NCI-H2171 (cell line): ENCODE measurements at regions not wholly inside any gene's neighbourhood (a gene's known extent, or its start where the extent isn't known, plus 50 kb on each side); places are given as distances from the start of the nearest gene placed in this dataset.
"Not testable (repeated sequence)": the region's sequence is repeated elsewhere in the genome, so short reads cannot be mapped to it uniquely, and the experiment has no call there.

Source experiments
- DNase-seq: peaks from one replicate; lab custom pipeline; 2025; lab: John Stamatoyannopoulos, UW

GRCh38 chr16:29328528-29328927 lies 78.0 kb downstream of the NPIPB11 start:
- not testable (repeated sequence) for DNase-seq

- DNase-seq, result not testable (repeated sequence)
Observed at GRCh38 chr16:29327631-29328408, 78.7 kb downstream of the NPIPB11 start.

- not testable (repeated sequence) for DNase-seq
Observed at GRCh38 chr16:29326164-29327125, 80.1 kb downstream of the NPIPB11 start.

- not testable (repeated sequence) for DNase-seq
Observed at GRCh38 chr16:29323725-29324124, 82.8 kb downstream of the NPIPB11 start.

DNA sequence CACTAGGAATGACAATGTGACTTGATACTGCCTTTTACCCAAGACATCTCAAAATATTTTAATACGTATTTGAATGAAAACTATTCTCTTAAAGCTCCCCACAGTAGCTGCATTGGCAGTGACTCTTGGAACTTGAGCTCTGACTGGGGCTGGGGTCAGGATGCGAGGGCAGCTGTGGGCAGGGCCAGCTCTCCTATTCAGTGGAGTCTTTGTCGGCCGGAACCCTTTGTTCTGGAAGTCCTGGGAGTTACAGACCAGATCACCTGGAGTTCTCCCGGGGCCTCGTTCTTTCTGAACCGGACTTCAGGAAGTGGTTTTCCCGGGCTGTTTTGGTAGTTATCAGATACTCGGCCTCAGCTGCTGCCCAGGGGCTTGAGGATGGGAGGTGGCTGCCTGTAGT lies 84.9 kb downstream of the NPIPB11 start:
- DNase-seq, result no peak

- DNase-seq, result no peak
Observed at GRCh38 chr16:29321000-29321393, 85.5 kb downstream of the NPIPB11 start.

DNA sequence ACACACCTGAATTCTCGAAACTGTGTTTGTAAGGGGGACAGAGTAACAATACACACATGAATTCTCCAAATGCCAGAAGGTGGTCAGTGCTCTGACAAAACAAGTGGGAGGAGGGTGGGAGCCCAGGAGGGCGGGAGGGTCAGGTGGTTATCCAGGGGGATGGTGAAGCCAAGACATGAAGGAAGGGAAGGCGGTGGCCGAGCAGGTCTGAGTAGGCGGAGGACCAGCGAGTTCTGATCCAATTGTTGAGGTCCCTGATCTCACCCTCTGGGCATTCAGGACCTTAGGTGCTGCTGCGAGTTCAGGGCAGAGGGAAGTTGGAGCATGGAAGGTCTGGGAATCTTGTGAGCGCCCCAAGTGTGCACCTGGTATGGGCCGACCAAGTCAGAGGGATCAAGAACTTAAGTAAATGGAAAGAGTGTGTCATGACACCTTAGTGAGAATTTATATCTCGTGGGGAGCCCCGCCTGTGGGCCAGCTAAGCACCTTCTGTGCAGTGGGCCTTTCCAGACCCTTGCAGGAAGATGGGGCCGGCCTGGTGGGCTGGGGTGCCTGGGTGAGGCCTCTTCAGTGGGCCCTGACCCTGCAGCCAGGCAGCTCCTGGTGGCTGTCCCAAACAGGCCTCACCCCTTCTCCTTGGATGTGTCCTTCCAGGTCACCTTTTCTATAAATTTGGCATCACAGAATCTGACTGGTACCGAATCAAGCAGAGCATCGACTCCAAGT lies 86.1 kb downstream of the NPIPB11 start:
- no peak for DNase-seq

GRCh38 chr16:29319726-29320125 lies 86.8 kb downstream of the NPIPB11 start:
- no peak for DNase-seq

GRCh38 chr16:29318561-29318968 lies 87.9 kb downstream of the NPIPB11 start:
- not testable (repeated sequence) for DNase-seq

DNA sequence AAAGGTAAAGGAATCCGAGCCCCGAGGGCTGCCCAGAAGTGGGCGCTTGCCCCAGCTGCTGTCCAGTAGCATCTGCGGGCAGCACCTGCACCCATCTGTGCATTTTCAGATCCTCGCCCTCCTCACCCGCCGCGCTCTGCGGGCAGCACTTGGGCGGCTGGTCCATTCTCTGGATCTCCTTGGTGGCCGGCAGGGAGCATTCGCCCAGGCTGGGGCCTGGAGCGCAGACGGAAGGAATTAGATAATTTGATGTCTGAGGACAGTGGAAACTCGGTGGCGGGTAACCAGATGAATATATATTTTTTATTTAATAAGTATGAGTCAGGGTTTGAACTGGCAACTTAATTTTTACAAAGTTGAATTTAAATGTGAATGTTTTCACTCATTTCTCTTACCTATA lies 88.5 kb downstream of the NPIPB11 start:
- no peak for DNase-seq

DNA sequence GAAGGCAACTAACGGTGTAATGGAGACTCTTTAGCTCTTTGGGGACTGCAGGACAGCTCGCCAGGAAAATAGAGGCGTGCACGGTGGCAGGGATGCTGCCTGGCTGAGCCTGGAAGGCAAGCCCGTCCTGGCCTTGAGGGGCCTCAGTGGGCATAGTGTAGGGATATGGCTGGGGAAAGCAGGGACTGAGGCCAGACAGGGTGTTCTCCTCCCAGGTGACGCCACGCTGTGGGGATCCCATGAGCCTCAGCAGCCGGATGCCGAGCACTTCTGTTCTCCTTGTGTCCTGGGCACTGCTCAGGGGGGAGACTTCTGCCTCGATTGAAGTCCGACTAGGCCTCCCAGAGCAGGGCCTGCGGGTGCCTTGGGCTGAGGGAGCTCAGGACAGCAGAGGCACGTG lies 89.2 kb downstream of the NPIPB11 start:
- DNase-seq, result no peak

DNA sequence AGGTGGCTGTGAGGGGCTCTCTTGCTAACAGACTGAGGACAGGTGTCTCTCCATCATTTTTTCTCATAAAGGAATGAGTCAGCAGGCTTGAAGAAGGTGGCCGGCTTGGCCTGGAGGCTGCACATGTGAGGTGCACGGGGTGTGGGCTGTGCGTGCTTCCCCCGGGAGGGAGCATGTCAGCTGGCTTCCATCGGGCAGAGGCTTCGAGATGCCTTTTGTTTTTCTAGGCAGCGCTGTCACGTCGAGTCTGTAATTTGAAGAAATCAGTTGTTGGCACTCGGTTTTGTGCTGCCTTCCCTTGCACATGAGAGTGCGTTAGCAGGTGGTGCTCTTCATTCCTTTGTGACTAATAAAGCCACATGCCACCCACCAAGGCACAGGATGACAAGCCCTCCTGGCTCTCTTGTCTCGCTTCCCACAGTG lies 89.7 kb downstream of the NPIPB11 start:
- DNase-seq, result no peak

- no peak for DNase-seq
Observed at GRCh38 chr16:29315916-29316517, 90.5 kb downstream of the NPIPB11 start.

GRCh38 chr16:29315046-29315445 lies 91.5 kb downstream of the NPIPB11 start:
- DNase-seq, result no peak

DNA sequence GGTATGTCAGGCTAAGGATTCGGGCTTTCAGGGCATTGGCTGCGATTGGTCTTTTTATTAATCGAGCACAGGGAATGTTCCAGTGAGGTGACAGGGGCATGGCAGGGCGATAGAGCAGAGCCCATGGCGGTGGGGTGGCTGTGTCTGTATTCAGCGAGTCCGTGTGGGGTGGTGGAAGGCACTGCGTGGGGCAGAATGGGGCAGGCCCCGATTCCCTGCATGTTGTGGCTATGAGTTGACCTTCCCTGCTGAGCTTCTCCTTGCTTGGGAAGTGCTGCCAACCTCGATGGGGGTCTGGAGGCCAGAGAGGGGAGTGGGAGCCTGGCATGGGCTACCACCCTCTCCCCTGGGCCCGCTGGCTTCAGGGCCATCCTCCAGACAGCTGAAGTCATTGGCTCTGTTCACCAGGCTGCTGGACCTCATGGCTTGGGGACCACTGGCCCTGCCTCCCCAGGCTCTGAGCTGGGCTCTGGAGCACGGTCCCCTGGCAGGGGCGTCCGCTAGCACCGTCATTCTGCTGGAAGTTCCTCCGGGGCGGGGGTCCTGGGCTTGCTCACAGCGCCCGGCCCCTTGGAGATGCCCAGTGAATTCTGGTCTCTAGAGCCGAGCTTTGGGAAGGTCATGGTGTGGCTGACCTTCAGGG lies 92.1 kb downstream of the NPIPB11 start:
- no peak for DNase-seq

DNA sequence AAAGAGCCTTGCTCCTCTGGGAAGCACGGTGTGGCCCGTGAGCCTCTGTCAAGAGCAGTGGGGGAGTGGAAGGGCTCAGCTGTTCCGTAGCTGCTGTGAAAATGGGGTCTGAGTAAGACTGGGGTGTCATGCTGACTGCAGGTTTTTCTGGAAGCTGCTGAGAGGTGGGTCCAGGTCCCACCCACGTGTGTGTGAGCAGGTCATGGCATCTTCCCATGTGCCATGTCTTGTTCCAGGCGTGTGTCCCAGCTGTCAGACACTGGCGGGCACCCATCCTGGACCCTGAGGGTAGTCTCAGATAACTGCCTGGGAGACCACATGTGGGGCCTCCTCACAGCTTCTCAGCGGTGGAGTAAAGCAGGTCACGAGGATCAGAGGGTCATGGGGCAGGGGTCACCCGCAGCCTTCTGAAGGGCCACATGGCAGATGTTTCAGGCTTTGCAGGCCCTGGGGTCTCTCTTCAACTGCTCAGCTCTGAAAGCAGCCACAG lies 92.9 kb downstream of the NPIPB11 start:
- no peak for DNase-seq

DNA sequence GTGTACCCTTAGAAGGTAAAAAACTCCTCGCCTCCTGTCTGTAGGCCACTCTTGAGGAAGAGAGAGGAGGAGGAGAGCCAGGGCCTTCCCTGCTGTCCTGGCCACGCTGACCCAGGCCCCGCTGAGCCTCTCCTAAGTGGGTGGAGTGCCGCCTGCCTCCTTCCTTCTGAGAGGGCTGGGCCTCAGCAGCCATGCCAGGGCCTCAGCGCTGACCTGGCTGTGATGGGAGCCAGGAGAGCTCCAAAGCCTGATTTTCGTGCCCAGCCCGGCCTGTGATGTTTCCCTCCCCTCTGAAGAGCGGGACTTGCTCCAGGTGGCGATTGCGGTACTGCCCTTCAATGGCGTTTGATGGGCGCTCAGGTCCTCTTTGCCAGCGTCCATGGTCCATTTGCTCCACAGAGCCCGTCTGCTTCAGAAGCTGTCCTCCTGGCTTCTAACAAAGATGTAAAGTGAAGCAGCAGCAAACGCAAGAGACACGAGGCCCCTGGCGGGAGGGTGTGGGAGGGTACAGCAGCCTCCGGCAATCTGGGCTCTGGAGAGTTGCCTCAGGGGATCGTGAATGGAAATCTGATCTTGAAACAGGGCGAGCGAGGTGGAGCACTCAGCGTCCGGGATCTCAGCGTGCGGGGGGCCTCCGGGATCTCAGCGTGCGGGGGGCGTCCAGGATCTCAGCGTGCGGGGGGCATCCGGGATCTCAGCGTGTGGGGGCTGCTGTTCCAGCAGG lies 93.5 kb downstream of the NPIPB11 start:
- DNase-seq, result peak; percentile 75

GRCh38 chr16:29312345-29312675 lies 94.2 kb downstream of the NPIPB11 start:
- not testable (repeated sequence) for DNase-seq

GRCh38 chr16:29311461-29312344 lies 94.8 kb downstream of the NPIPB11 start:
- DNase-seq, result no peak
